Neural cell (in vitro differentiated cells): ENCODE measurements at regions not wholly inside any gene's neighbourhood (a gene's known extent, or its start where the extent isn't known, plus 50 kb on each side); places are given as distances from the start of the nearest gene placed in this dataset.

ENCODE experiments used
- EP300 ChIP-seq: fragments of 450-650 bp; conservative IDR thresholded peaks from 2 replicates; pipeline ENCODE4 v1.6.1; 2014; ENCODE audit warnings: antibody characterized with exemption, mild to moderate bottlenecking, moderate library complexity; ENCODE audit not compliant: poor library complexity, severe bottlenecking
- EZH2 ChIP-seq: fragments of 200-600, 300-800 bp; shearing (Covaris generic), sonication (generic); IDR thresholded peaks from 2 replicates; pipeline ENCODE4 v1.6.1; 2014; ENCODE audit warnings: antibody characterized with exemption, low read length, borderline replicate concordance, mild to moderate bottlenecking; ENCODE audit not compliant: insufficient read depth, poor library complexity, severe bottlenecking
- POLR2AphosphoS5 ChIP-seq: IDR thresholded peaks from 2 replicates; pipeline ENCODE4 v1.6.1; 2012
- RAD21 ChIP-seq: fragments of 450-650 bp; conservative IDR thresholded peaks from 2 replicates; pipeline ENCODE4 v1.6.1; 2014; ENCODE audit warnings: antibody characterized with exemption, mild to moderate bottlenecking, moderate library complexity
- REST ChIP-seq: IDR thresholded peaks from 2 replicates; pipeline ENCODE4 v1.6.1; 2012; ENCODE audit warnings: borderline replicate concordance
- SMC3 ChIP-seq: fragments of 450-650 bp; conservative IDR thresholded peaks from 2 replicates; pipeline ENCODE4 v1.6.1; 2014; ENCODE audit warnings: antibody characterized with exemption, mild to moderate bottlenecking, moderate library complexity; ENCODE audit not compliant: poor library complexity
- TAF1 ChIP-seq: IDR thresholded peaks from 2 replicates; pipeline ENCODE4 v1.6.1; 2012; ENCODE audit warnings: low read depth
- TF ChIP-seq, protein P1 (sequence below): fragments of 450-650 bp; IDR thresholded peaks from 2 replicates; pipeline ENCODE4 v1.5.1; 2014; ENCODE audit warnings: antibody characterized with exemption, mild to moderate bottlenecking, moderate library complexity; ENCODE audit not compliant: poor library complexity, severe bottlenecking

- TF ChIP-seq SMC3 (no peak), POLR2AphosphoS5 (no peak), REST (no peak), EP300 (no peak), EZH2 (no peak), TAF1 (no peak), RAD21 (no peak)
- TF ChIP-seq, protein P1, sequence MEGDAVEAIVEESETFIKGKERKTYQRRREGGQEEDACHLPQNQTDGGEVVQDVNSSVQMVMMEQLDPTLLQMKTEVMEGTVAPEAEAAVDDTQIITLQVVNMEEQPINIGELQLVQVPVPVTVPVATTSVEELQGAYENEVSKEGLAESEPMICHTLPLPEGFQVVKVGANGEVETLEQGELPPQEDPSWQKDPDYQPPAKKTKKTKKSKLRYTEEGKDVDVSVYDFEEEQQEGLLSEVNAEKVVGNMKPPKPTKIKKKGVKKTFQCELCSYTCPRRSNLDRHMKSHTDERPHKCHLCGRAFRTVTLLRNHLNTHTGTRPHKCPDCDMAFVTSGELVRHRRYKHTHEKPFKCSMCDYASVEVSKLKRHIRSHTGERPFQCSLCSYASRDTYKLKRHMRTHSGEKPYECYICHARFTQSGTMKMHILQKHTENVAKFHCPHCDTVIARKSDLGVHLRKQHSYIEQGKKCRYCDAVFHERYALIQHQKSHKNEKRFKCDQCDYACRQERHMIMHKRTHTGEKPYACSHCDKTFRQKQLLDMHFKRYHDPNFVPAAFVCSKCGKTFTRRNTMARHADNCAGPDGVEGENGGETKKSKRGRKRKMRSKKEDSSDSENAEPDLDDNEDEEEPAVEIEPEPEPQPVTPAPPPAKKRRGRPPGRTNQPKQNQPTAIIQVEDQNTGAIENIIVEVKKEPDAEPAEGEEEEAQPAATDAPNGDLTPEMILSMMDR, result no peak
Measured at GRCh38 chr7:69465262-69465661, 133.0 kb upstream of the AUTS2 start.
